Endothelial cell of umbilical vein (primary cell): ENCODE measurements at regions not wholly inside any gene's neighbourhood (a gene's known extent, or its start where the extent isn't known, plus 50 kb on each side); places are given as distances from the start of the nearest gene placed in this dataset.

Experiments
- BruUV-seq: library from RNA; stranded (reverse); fragments of 400-500 nt; replicated peaks from 2 replicates; lab custom pipeline; 2021; lab: Mats Ljungman, UMichigan
- CTCF ChIA-PET: fragments of 300-600, 350-600 bp; sonication (Branson Sonifier 250); formaldehyde crosslinking; loops from one replicate; lab custom pipeline; 2021; ENCODE audit warnings: antibody characterized with exemption, inconsistent platforms; lab: Charles Lee
- POLR2A ChIA-PET: fragments of 300-600, 350-600 bp; sonication (Branson Sonifier 250); formaldehyde crosslinking; loops from one replicate; lab custom pipeline; 2021; ENCODE audit warnings: antibody characterized with exemption, inconsistent platforms; lab: Charles Lee
- DNase-seq: peaks from one replicate; pipeline ENCODE4 v3.0.0-alpha.2; 2011; ENCODE audit warnings: low read depth, low spot score
- FAIRE-seq: peaks from 2 replicates; lab custom pipeline; 2011; peaks lifted over from hg19 to GRCh38; lab: Jason Lieb, UNC
- H2AFZ ChIP-seq: 2 replicates; pipeline ENCODE4 v1.6.0; 2012; ENCODE audit warnings: low read depth, low read length, control low read depth, inconsistent platforms
- H3K27ac ChIP-seq: 2 replicates; pipeline ENCODE4 v1.5.1; 2011; ENCODE audit warnings: low read depth, mild to moderate bottlenecking, control low read depth, low read length, moderate library complexity; ENCODE audit not compliant: insufficient read depth
- H3K27me3 ChIP-seq, 2 experiments: 2 replicates each; pipeline versions ENCODE4 v1.6.0 to v1.6.1; 2011; ENCODE audit warnings: low read length in 2 of 2, mixed read lengths in 1 of 2; ENCODE audit not compliant: control insufficient read depth in 2 of 2, insufficient read depth in 2 of 2
- H3K36me3 ChIP-seq, 2 experiments: 2 replicates in 1 of 2; 3 replicates in 1 of 2; pipeline ENCODE4 v1.5.1; 2011; ENCODE audit warnings: low read length in 2 of 2, mild to moderate bottlenecking in 1 of 2, moderate library complexity in 1 of 2; ENCODE audit not compliant: control insufficient read depth in 2 of 2, insufficient read depth in 2 of 2; ENCODE audit errors: extremely low read depth in 1 of 2
- H3K4me1 ChIP-seq: 3 replicates; pipeline ENCODE4 v1.5.1; 2011; ENCODE audit warnings: mild to moderate bottlenecking, low read length; ENCODE audit not compliant: control insufficient read depth, insufficient read depth; ENCODE audit errors: extremely low read depth
- H3K4me2 ChIP-seq: 2 replicates; pipeline ENCODE4 v1.6.1; 2011; ENCODE audit warnings: low read length, control low read depth, mixed read lengths; ENCODE audit not compliant: insufficient read depth
- H3K4me3 ChIP-seq, 3 experiments: fragments of 200-600 bp in 1 of 3; sonication (generic), shearing (Covaris generic) in 1 of 3; replicated peaks in 1 of 3; 2 replicates each; pipeline ENCODE4 v1.5.1; 2011 to 2016; ENCODE audit warnings: control low read depth in 3 of 3, low read length in 3 of 3, mild to moderate bottlenecking in 2 of 3, inconsistent platforms in 1 of 3, low read depth in 1 of 3, moderate library complexity in 1 of 3; ENCODE audit not compliant: insufficient read depth in 1 of 3
- H3K79me2 ChIP-seq: 2 replicates; pipeline ENCODE4 v1.6.0; 2012; ENCODE audit warnings: low read length, inconsistent platforms; ENCODE audit not compliant: control insufficient read depth, insufficient read depth
- H3K9ac ChIP-seq: replicated peaks from 2 replicates; pipeline ENCODE3; 2011; ENCODE audit warnings: low read length, control low read depth; ENCODE audit not compliant: insufficient read depth; ENCODE audit errors: extremely low read depth
- H3K9me1 ChIP-seq: replicated peaks from 3 replicates; pipeline ENCODE4 v1.6.0; 2011; ENCODE audit warnings: mild to moderate bottlenecking, low read length; ENCODE audit not compliant: control insufficient read depth, insufficient read depth; ENCODE audit errors: extremely low read depth
- H3K9me3 ChIP-seq: replicated peaks from 2 replicates; pipeline ENCODE4 v1.5.1; 2012; ENCODE audit warnings: low read length, inconsistent platforms; ENCODE audit not compliant: control insufficient read depth, insufficient read depth
- H4K20me1 ChIP-seq: replicated peaks from 2 replicates; pipeline ENCODE3; 2011; ENCODE audit warnings: mild to moderate bottlenecking, low read length; ENCODE audit not compliant: control insufficient read depth, insufficient read depth; ENCODE audit errors: extremely low read depth
- CTCF ChIP-seq, 2 donors: IDR thresholded peaks; 1 replicate in 1 of 2; 2 replicates in 1 of 2; pipeline ENCODE4 v1.5.1; 2011; ENCODE audit warnings: low read length in 2 of 2, mild to moderate bottlenecking in 2 of 2, moderate library complexity in 2 of 2, control low read depth in 1 of 2, inconsistent platforms in 1 of 2, low read depth in 1 of 2; ENCODE audit not compliant: insufficient read depth in 1 of 2; ENCODE audit errors: extremely low read depth in 1 of 2
- EZH2 ChIP-seq: IDR thresholded peaks from 2 replicates; pipeline ENCODE4 v1.6.1; 2012; ENCODE audit warnings: borderline replicate concordance, low read depth, mild to moderate bottlenecking, moderate library complexity, low read length, inconsistent platforms; ENCODE audit not compliant: severe bottlenecking
- FOS ChIP-seq: IDR thresholded peaks from 2 replicates; pipeline ENCODE4 v1.6.1; 2011; ENCODE audit warnings: mild to moderate bottlenecking, low read length, moderate library complexity, borderline replicate concordance; ENCODE audit not compliant: insufficient read depth
- GATA2 ChIP-seq: IDR thresholded peaks from 2 replicates; pipeline ENCODE4 v1.7.0; 2011; ENCODE audit warnings: low read depth, mild to moderate bottlenecking, moderate library complexity, mixed read lengths, low read length; ENCODE audit not compliant: insufficient read length, insufficient read depth
- JUN ChIP-seq: IDR thresholded peaks from 2 replicates; pipeline ENCODE4 v1.6.1; 2011; ENCODE audit warnings: borderline replicate concordance, low read depth; ENCODE audit not compliant: insufficient read length, insufficient read depth
- MYC ChIP-seq: IDR thresholded peaks from one replicate; pipeline ENCODE4 v1.6.1; 2011; ENCODE audit warnings: mild to moderate bottlenecking, low read depth, low read length
- POLR2A ChIP-seq: IDR thresholded peaks from 2 replicates; pipeline ENCODE4 v1.6.1; 2012; ENCODE audit warnings: low read depth, mild to moderate bottlenecking, control low read depth, low read length
- POLR2AphosphoS5 ChIP-seq: IDR thresholded peaks from 2 replicates; pipeline ENCODE4 v1.6.1; 2012; ENCODE audit warnings: low read depth, mild to moderate bottlenecking, control low read depth, low read length, moderate library complexity; ENCODE audit not compliant: insufficient read depth
- dilution Hi-C: fragments of 300-500 bp; cut with MboI; formaldehyde crosslinking; loops from one replicate; pipeline ENCODE4 v1.15.0; 2019; ENCODE audit warnings: low sequenced_read_pairs; ENCODE audit not compliant: extremely low pct_ligation_motif_present
- intact Hi-C: fragments of 100-400 bp; cut with micrococcal nuclease; formaldehyde crosslinking; loops from one replicate; pipeline ENCODE4 v1.10.0; 2022
- TF ChIP-seq, protein P1 (sequence below): IDR thresholded peaks from 2 replicates; pipeline ENCODE4 v1.6.1; 2011; ENCODE audit not compliant: insufficient read depth, insufficient read length

DNA sequence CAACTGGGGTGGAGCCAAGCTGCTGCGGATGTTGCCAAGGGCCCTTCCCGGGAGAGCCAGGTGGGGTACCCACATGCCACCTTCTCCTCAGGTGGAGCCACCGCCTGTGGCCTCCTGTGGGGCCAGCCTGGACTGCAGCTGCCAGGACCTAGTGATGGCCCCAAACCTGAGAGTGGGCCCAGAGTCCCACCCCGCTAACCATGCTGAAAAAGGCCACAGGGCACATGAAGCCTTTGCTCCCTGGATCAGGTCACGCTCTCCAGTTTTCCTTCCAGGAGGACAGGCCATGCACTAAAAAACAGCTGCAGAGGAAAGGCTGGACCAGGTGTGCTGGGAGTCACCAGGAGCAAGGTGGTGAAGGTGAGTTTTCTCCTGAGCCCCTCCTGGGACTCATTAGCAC lies 73.9 kb upstream of the SLC22A16 start:
- Histone ChIP-seq H3K4me2 (no peak overlapping the region), H4K20me1 (no peaks in the 10 kb centered on the region), H3K9ac (no peak overlapping the region), H2AFZ (no peak overlapping the region), H3K9me1 (no peaks in the 10 kb centered on the region), H3K27me3 (peaks cover 67 to 68% of the 10 kb centered on the region in 2 experiments), H3K4me3 (no peak overlapping the region), H3K27ac (no peak overlapping the region), H3K36me3 (no peaks in the 10 kb centered on the region), H3K9me3 (no peaks in the 10 kb centered on the region), H3K79me2 (no peaks in the 10 kb centered on the region), H3K4me1 (no peaks in the 10 kb centered on the region)
- DNase-seq (no peak), FAIRE-seq (no peak)
- intact Hi-C loops (no loop called here), dilution Hi-C loops (no loop called here)
- TF ChIP-seq JUN (no peak), MYC (no peak), POLR2A (no peak), CTCF (IDR thresholded peaks at IDR 0.05; ENCODE audit: extremely low read depth in 1 of 2, insufficient read depth in 1 of 2, low read depth in 1 of 2, low read length in 2 of 2) (no peak)
- BruUV-seq: no TSS peak
- ChIA-PET POLR2A (no interaction called here), CTCF (no interaction called here)

- CTCF ChIA-PET: interaction anchor here (0.8 kb wide), 1 partner anchor 11 kb away, joined by 3 read pairs; no protein-coding TSS in a partner anchor
- no peaks in the 10 kb centered on the region for H3K4me1 ChIP-seq
- H3K4me3 ChIP-seq: no peak overlapping the region
- no peak overlapping the region for H3K9ac ChIP-seq
- dilution Hi-C loops (no loop called here), intact Hi-C loops (no loop called here)
- no peaks in the 10 kb centered on the region for H3K9me3 ChIP-seq
- no peaks in the 10 kb centered on the region for H4K20me1 ChIP-seq
- TF ChIP-seq CTCF (IDR thresholded peaks at IDR 0.05; ENCODE audit: extremely low read depth in 1 of 2, insufficient read depth in 1 of 2, low read depth in 1 of 2, low read length in 2 of 2) (no peak), JUN (no peak), MYC (no peak), FOS (no peak), POLR2A (no peak), EZH2 (no peak), GATA2 (no peak), POLR2AphosphoS5 (no peak)
- TF ChIP-seq, protein P1, sequence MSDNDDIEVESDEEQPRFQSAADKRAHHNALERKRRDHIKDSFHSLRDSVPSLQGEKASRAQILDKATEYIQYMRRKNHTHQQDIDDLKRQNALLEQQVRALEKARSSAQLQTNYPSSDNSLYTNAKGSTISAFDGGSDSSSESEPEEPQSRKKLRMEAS: no peak
- DNase-seq (no peak), FAIRE-seq (no peak)
- H2AFZ ChIP-seq: no peak overlapping the region
- H3K79me2 ChIP-seq: no peaks in the 10 kb centered on the region
- H3K27ac ChIP-seq: no peak overlapping the region
- POLR2A ChIA-PET: no interaction called here
- H3K4me2 ChIP-seq: no peak overlapping the region
- no peaks in the 10 kb centered on the region for H3K9me1 ChIP-seq
- no TSS peak for BruUV-seq
- H3K36me3 ChIP-seq: no peaks in the 10 kb centered on the region
- H3K27me3 ChIP-seq: peaks cover 65 to 68% of the 10 kb centered on the region in 2 experiments
Observed at GRCh38 chr6:110549277-110549676, 72.9 kb upstream of the SLC22A16 start.
